ENCODE measurements at regions not wholly inside any gene's neighbourhood (a gene's known extent, or its start where the extent isn't known, plus 50 kb on each side); places are given as distances from the start of the nearest gene placed in this dataset.

DNA sequence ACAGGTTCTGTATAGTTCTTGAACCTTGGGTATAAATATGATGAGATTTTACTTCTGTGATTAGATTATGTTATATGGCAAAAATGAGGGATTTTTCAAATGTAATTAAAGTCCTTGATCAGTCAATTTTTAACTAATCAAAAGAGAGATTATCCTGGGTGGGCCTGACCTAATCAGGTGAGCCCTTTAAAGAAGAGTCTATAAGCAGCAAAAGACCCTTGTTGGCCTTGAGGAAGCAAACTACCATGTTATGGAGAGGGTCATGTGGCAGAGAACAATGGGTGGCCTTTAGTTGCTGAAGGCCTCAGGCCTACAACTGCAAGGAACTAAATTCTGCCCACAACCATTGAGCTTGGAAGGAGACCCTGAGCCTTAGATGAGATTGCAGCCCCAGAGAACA, 102.5 kb upstream of the RIPOR2 start:
- DNase-seq (ENCODE audit: low spot score), result no peak

DNA sequence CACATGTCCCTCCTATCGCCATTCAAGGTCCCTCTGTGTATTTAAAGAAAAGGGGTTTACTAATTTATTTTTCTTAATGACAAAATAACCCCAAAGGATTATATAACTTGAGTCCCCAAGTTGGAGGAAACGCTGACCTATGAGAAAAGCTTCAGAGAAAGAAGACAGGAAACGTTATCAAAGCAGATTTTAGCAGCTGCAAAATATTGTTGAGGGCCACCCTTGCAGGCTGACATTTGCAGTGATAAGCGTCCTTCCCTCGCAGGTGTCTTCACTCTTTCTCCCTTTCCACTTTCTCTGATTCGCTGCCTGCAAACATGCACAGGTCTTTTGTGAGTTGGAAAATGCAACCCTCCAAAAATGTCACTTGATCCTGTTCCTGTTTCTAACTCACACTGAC, 103.2 kb upstream of the RIPOR2 start:
- peak; percentile 37 for DNase-seq (ENCODE audit: low spot score)

DNA sequence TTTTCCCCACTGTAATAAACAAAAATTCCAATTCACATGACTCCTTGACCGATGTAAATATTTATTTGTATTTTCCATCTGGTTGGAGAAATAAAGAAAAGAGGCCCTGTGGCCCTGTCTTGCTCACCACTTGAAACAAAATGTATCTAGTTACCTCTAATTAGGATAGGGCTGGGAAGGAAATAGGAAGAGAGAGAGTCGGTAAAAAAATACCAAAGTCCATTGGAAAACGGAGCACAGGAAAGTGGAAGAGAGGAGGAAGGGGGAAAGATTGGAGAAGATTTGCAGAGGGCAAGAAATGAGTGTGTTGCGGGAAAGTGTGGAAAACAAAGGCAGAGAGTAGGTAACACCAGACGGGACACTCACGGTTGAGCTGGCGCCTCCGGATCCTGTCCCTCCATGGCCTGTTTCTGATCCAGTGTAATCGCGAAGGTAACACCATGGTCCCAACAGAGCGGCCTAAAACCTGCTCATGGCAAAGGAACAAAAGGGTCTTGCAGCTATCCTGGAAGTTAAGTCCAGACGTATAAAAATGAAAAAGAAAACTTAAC, 105.8 kb upstream of the RIPOR2 start:
- no peak for DNase-seq (ENCODE audit: low spot score)

DNA sequence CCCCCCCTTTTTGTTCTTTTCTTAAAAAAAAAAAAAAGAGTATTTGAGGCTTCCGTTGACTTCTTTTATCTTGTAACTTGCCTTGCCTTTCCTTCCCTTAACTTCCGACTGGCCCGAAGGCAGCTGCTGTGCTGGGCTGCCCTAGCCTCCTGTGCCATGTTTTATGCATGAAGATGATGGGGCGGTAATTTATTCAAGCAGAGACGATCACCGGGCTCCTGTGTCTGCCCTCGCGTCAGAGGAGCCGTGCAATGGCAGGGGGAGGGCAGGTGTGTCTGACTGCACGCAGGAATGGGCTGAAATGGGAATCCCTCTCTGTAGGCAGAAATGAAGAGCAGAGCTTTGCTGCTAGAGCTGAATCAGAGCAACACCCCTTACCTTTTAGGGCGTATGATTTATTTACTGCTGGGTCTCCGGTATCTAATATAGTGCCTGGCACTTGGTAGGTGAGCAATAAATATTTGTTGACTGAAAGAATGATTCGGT, 106.3 kb upstream of the RIPOR2 start:
- DNase-seq (ENCODE audit: low spot score), result peak; percentile 66

DNA sequence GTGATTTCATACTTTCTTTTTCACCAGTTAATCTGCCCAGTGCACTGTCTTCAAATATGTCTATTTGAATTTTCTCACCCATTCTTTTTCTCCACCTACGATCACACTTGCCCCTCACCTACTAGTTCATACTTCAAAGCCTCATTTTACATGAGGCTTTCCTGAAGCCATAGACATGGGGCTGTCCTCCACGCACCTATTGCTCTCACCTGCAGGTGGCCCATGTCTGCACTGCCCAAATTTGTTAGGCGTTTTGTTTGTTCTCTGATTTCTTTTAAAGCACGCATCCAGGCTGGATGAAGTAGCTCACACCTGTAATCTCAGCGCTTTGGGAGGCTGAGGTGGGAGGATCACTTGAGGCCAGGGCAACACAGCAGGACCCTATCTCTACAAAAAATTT, 106.8 kb upstream of the RIPOR2 start:
- peak; percentile 53 for DNase-seq (ENCODE audit: low spot score)

DNA sequence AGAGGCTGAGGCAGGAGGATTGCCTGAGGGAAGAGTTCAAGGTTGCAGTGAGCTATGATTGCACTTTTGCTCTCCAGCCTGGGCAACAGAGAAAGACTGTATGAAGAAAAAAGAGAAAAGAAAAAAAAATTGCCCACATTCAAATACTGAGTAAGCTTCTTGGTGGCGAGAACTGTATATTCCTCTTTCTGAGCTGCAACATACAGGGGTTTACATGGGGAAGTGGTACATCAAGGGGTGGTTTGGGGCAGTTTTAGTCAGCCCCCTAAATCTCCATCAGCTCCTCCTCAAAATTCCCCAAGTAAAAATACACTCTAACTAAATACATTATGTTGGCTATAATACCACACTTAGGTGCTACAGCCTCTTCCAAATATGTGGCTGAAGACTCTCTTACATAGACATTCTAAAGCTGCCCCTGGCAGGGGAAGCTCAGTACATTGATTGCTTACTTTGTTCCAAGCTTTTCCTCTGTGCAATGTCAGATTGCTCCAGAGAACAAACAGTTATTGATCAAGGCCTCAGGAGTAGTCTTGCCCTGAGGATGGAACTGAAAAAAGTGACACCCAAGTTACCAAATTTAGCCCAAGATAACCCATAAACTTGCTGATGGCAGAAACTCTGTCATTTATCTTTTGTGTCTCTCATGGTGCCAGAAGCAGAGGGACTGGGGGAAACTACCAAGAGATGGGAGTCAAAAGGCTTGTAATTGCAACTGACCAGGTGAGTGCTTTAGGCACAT, 107.4 kb upstream of the RIPOR2 start:
- DNase-seq (ENCODE audit: low spot score), result no peak

DNA sequence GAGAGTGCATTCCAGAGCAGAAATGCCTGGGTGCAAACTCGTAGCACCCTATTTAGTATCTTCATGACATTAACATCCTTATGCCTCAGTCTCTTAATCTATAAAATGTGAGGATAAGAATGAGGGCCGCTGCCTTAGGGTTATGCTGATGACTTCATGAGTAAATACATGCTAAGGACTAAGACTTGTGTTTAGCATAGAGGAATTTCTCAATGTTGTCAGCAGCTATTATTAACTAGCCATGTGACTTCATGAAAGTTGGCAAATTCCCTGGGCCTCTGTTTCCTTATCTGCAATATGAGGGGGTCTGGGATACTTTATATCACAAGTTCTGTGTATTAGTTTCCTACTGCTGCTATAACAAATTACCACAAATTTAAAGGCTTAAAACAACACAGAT, 108.1 kb upstream of the RIPOR2 start:
- DNase-seq (ENCODE audit: low spot score), result no peak

DNA sequence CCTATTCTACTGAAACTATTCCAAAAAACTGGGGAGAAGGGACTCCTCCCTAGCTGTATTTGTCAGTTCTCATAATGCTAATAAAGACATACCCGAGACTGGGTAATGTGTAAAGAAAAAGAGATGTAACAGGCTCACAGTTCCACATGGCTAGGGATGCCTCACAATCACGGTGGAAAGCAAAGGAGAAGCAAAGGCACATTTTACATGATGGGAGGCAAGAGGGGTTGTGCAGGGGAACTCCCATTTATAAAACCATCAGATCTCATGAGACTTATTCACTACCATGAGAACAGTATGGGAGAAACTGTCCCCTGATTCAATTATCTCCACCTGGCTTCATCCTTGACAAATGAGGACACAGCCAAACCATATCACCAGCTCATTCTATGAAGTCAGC, 111.2 kb upstream of the RIPOR2 start:
- DNase-seq (ENCODE audit: low spot score), result no peak

DNA sequence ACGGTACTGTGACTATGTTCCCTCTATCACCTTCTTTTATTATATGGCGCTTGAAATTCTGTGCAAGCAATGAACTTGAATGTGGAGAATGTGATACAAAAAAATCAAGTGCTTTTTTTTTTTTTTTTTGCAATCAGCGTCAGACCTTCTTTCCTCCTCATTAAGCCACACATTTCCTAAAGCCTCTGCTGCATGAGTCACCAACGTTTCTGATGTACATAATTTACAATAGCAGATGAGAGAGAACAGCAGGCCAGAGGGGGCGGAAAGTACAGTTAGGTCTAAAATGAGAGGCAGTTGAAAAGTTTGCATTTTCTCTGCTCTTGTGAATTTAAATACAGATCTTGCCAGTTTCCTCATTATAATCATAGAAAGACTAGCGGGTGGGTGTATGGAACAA, 114.6 kb upstream of the RIPOR2 start:
- DNase-seq (ENCODE audit: low spot score), result peak; percentile 79

DNA sequence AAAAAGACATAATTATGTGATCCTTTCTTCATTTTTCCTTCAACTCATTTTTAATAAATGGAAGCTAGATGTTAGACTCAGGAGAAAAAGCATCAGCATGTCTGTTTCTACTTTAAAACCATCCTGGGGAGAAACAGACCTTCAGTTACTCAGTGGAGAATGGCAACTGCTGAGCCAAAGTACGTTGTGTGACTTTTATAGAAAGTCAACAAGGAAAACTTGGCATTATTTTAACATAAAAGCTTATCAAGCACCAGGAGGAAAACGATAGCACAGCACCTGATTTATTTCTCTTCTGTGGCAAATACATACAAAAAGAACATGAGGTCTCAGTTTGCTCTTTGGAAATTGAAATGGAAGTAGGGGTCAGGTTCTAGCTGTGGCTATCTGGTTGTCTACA, 115.3 kb upstream of the RIPOR2 start:
- no peak for DNase-seq (ENCODE audit: low spot score)

DNA sequence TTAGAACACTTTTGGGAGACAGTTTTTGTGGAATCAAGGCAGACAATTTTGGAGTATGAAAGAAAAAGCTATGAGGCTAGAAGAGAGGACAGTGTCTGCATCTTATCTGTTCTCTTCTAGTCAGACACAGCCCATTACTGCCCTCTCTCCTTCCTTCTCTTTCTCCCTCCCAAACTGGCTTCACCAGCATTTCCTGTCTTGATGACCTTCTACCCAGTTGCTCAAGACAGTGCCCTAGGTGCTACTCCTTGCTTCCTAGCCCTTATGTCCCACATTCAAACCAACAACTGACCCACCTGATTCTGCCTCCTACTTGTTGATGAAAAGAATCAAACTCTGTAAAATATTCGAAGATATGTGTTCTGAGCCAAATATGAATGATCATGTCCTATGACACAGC, 116.4 kb upstream of the RIPOR2 start:
- DNase-seq (ENCODE audit: low spot score), result no peak

DNA sequence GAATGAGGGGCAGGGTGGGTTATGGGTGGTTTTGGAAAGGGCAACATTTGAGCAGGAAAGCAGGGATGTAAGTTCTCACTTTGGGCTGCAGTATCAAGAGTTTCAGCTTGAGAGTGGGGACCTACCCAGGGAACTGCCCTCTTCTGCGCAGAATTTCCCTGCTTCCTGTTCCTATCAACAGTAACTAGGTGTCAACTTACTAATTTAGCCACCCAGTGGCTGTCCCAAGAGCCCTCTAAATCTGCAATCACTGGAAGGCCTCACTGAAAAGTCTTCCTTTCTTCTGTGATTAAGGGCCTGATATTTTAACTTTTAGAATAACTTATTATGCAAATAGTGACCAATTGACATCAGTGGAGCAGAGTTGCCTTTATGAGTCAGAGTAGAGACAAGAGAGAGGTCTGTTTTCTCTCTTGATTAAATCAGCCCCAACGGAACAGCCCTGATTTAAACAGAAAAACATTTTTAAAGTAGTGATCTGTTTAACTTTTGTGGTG, 118.2 kb upstream of the RIPOR2 start:
- DNase-seq (ENCODE audit: low spot score), result peak; percentile 49

DNA sequence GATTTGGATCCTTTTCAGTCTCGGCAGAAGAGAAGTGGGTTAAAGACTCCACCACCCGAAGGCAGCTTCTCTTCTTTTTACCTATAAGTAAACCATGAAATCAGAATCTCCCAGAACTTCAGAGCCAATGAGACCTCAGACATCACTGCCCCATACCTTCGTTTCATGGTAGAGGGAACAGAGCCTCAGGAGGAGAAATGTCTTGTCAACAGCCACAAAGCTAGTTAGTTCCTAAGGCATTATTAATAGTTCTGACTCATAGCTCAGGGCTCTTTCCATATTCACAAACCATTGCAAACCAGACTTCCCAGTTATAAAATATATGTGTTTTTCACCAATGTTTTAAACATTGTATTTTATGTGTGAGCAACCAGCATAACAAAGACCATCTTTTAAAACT, 118.7 kb upstream of the RIPOR2 start:
- no peak for DNase-seq (ENCODE audit: low spot score)

DNA sequence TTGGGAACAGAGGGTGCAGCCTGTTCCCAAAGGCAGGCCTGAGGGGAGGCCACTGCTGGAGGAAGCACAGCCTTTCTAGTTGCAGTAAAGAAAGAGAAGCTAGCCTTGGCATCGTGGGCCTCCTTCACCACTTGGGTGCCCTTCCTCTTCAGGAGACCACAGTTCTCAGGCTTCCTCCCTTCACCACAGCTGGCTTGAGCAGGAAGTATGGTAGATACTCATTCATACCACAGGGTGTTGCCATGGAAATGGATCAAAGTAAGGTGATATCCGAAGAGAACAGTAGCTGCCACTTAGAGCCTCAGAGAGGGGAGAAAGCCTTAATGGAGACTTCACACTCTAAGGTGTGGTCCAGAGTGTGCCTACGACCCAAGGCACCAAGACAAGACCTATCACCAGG, 120.4 kb upstream of the RIPOR2 start:
- peak; percentile 88 for DNase-seq (ENCODE audit: low spot score)

DNA sequence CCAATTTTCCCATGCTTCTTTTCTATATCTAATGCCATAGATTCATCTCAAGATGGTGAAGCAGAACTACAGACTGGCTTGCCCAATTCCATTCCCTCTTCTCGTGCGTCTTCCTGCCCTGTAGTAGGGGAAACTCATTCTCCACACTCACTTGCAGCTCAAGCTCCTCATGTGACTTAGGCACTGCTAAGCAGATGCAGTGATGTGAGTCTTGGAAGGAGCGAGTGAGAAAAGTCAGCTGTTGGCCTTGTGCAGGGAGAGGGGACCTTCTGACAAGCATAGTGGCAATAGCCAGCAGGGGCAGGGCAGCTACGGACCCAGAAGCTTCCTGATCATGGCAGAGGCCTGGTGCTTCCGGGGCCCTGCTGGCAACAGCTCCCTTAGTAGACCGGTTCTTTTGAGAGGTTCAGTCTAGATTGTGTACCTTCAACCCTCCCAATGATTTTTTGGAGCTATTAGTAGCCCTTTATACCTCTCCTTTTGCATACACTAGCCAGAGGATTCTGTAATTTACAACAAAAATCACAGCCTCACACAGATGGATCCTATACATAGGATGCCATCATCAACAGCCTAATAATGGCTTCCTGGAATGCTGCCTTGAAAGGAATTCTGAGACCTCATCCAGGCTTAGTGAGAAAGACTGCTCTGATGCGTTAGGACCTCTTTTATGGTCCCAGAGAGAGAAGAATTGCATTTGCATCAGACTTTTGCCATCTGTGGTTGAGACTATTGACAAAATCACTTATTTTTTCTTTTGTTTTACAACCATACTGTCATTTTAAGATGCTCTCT, 121.5 kb upstream of the RIPOR2 start:
- no peak for DNase-seq (ENCODE audit: low spot score)

DNA sequence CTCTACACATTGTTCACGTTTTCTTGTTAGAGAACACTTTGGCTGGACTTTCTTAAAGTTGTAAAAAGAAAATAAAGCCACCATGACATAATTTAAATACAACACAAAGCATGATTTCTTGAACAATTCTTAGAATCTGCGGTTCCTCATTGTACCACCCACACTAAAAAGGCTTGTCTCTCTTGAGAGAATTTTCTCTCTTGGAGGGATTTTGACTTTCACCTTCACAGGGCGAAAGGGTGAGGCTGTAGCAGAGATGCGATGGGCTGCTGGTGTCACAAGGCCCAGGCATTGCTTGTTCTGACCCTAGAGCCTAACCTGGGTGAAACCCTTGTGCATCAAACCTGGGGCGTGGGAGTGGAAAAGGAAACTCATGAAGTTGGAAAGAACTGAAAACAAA, 122.7 kb upstream of the RIPOR2 start:
- DNase-seq (ENCODE audit: low spot score), result no peak

DNA sequence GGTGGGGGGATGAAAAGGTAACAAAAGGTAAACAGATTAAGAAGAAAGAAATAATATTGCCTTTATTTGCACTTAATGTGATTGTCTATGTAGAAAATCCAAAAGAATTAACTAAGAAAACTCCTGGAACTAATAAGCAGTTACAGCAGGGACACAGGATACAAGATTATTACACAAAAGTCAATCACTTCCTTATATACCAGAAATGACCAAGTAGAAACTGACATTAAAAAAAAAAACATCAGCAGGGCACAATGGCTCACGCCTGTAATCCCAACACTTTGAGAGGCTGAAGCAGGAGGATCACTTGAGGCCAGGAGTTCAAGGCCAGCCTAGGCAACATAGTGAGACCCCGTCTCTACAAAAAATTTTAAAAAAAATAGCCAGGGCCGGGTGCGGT, 123.2 kb upstream of the RIPOR2 start:
- no peak for DNase-seq (ENCODE audit: low spot score)

DNA sequence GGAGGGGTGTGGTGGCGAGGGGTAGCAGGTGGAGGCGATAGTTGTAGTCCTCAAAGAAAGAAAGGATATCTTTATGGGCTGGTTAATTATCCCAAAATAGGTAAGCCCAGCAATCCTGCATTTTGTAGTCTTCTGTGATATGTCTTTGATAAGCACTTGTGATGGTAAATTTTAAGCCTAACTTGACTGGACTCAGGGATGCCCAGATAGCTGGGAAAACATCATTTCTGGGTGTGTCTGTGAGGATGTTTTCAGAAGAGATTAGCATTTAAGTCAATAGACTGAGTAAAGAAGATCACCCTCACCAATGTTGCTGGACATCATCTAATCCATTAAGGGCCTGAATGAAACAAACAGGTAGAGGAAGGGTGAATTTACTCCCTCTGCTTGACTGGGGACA, 124.8 kb upstream of the RIPOR2 start:
- no peak for DNase-seq (ENCODE audit: low spot score)

DNA sequence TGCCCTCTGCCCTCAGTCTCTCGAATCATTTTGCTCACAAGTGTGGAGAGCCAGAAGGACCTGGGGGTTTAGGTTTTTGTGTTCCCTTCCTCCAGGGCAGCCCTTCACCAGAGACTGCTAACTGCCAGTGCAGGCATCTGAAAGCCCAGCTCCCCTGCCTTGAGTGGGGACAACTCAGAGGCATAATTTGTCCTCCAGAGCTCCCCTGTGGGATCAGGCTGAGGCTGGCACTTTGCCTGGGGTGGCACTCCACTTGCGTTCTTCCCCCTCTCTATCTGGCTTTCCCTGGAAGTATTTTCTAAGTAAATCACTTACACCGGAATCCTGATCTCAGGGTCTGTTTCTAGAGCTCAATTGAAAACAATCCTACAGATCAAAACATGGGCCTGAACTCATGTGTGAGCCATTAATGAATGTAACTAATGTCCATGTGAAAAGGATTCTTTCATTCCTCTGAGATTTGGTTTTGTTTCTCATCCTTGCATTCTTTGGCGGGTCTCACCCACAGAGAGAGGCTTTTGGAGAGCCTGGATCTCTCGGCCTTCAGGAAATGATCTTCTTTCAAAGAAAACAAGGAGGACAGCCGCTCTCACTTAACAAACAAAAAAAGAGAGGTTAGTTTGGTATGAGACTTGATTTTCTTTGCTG, 125.7 kb upstream of the RIPOR2 start:
- no peak for DNase-seq (ENCODE audit: low spot score)

DNA sequence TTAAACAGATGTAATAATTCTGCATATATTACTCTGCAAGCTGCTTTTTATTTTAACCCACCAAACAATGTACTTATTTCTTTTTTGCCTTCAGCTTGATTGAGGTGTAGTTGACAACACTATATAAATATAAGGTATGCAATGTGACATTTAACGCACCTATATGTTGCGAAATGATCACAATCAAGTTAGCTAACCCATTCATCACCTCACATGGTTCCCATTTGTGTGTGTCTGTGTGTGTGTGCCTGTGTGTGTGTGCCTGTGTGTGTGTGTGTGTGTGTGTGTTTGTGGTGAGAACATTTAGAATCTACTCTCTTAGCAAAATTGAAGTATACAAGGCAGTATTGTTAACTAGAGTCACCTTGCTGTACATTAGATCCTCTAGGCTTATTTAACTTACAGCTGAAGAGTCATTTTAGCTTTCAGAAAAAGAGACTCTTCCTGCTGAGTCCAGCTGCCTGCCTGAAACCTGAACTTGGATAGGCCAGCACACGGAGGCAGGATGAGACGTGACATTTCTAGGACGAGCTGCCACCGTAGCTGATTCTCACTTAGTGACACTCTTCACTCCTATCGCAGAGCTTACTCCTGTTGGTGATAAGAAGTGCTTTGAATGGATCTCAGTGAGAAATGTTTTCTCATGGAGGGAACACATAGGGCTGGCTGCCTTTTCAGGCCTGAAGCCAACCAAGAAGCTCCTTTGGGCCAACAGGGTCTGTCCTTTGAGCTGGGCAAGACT, 126.5 kb upstream of the RIPOR2 start:
- DNase-seq (ENCODE audit: low spot score), result no peak

DNA sequence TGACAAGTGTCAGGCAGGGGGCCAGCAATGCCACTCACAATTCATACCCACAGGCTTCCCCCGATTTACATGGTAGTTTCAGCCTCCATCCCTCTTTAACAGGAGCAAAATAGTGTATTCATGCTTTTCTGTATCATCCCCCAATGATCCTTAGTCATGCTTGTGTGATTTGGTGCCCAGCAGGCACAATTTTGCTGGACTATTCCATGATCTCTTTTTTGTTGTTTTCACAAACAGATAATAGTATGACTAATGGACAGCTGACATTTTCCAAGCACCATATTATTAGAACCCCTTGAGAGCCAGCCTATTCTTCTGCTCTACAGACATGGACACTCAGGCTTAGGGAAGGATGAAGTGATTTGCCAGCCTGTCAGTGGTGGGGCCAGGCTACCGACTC, 128.2 kb upstream of the RIPOR2 start:
- DNase-seq (ENCODE audit: low spot score), result no peak

DNA sequence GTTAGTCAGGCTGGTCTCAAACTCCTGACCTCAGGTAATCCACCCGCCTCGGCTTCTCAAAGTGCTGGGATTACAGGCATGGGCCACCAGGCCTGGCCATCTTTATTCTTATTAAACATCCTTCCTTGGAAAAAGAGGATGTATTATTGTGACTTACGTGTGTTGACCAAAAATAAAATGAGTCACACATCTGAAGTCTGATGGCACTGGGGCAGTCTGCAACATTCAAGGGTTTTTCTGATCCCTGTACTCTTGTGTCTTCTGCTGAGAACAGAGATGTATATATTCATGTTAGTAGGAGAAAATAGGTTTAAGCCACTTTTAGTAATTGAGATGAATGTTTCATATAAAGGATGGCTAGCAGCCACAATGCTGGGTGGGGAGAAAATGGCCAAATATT, 129.9 kb upstream of the RIPOR2 start:
- no peak for DNase-seq (ENCODE audit: low spot score)
